ENCODE measurements at regions not wholly inside any gene's neighbourhood (a gene's known extent, or its start where the extent isn't known, plus 50 kb on each side); places are given as distances from the start of the nearest gene placed in this dataset.

GRCh38 chrX:9401051-9401450, 63.8 kb upstream of the TBL1X start:
- TF ChIP-seq EZH2 (IDR thresholded peaks at IDR 0.05; ENCODE audit: insufficient read depth, poor library complexity, severe bottlenecking) (no peak), EZH2phosphoT487 (IDR thresholded peaks at IDR 0.05; ENCODE audit: insufficient read depth, low read depth) (no peak)

Data from GM23248 (cell line).